A673 (cell line): ENCODE measurements at regions not wholly inside any gene's neighbourhood (a gene's known extent, or its start where the extent isn't known, plus 50 kb on each side); places are given as distances from the start of the nearest gene placed in this dataset.

Source experiments
- EZH2 ChIP-seq: fragments of 200-600 bp; sonication (generic); IDR thresholded peaks from 2 replicates; pipeline ENCODE4 v1.6.1; 2017; ENCODE audit warnings: borderline replicate concordance, low read depth, mild to moderate bottlenecking, mixed read lengths, antibody characterized with exemption, low read length; ENCODE audit not compliant: poor library complexity, severe bottlenecking
- TF ChIP-seq, protein P1 (sequence below): fragments of 300-800, 200-600 bp; sonication (generic); conservative IDR thresholded peaks from 2 replicates; pipeline ENCODE4 v1.5.1; 2017; ENCODE audit warnings: low read depth, mild to moderate bottlenecking, antibody characterized with exemption, low read length, moderate library complexity, mixed read lengths

DNA sequence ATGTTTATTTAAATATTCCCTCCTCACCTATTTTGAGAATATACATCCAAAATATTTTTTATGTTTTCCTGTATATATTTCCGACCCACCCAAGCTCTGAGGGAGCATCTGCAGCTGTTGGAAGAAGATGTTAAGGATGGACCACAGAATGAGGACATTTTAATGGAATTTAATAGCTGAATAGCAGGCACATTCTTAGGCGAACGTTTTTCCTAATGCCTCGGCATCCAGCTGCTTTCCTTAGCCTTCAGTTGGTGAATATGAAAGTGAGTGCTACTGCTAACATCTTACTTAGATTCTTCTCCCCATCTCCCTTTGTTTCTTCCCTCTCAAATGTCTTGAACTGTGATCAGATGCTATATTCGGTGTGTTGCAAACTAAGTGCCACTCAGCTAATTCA lies 158.0 kb upstream of the CTSO start:
- TF ChIP-seq, protein P1, sequence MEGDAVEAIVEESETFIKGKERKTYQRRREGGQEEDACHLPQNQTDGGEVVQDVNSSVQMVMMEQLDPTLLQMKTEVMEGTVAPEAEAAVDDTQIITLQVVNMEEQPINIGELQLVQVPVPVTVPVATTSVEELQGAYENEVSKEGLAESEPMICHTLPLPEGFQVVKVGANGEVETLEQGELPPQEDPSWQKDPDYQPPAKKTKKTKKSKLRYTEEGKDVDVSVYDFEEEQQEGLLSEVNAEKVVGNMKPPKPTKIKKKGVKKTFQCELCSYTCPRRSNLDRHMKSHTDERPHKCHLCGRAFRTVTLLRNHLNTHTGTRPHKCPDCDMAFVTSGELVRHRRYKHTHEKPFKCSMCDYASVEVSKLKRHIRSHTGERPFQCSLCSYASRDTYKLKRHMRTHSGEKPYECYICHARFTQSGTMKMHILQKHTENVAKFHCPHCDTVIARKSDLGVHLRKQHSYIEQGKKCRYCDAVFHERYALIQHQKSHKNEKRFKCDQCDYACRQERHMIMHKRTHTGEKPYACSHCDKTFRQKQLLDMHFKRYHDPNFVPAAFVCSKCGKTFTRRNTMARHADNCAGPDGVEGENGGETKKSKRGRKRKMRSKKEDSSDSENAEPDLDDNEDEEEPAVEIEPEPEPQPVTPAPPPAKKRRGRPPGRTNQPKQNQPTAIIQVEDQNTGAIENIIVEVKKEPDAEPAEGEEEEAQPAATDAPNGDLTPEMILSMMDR, result no peak
- TF ChIP-seq EZH2, result no peak
